M059J (cell line): ENCODE measurements at regions not wholly inside any gene's neighbourhood (a gene's known extent, or its start where the extent isn't known, plus 50 kb on each side); places are given as distances from the start of the nearest gene placed in this dataset.

Experiments used
- DNase-seq: peaks from one replicate; pipeline ENCODE4 v3.0.0-alpha.2; 2012; ENCODE audit warnings: low read depth

GRCh38 chr4:163622379-163623035, 128.0 kb downstream of the TMA16 start:
- no peak for DNase-seq

GRCh38 chr4:163623787-163624186, 129.3 kb downstream of the TMA16 start:
- no peak for DNase-seq

GRCh38 chr4:163624727-163625126, 130.2 kb downstream of the TMA16 start:
- no peak for DNase-seq

GRCh38 chr4:163631288-163631687, 136.8 kb downstream of the TMA16 start:
- DNase-seq, result no peak

GRCh38 chr4:163638909-163639308, 144.4 kb downstream of the TMA16 start:
- no peak for DNase-seq

- no peak for DNase-seq
Observed at GRCh38 chr4:163649557-163650091, 155.1 kb downstream of the TMA16 start.

GRCh38 chr4:163651761-163652160, 157.3 kb downstream of the TMA16 start:
- DNase-seq, result no peak

- no peak for DNase-seq
Observed at GRCh38 chr4:163654621-163655020, 160.1 kb downstream of the TMA16 start.

- no peak for DNase-seq
Observed at GRCh38 chr4:163660636-163661035, 166.1 kb downstream of the TMA16 start.

GRCh38 chr4:163662768-163663167, 168.3 kb downstream of the TMA16 start:
- DNase-seq, result no peak

GRCh38 chr4:163663454-163664225, 169.2 kb downstream of the TMA16 start:
- no peak for DNase-seq

- DNase-seq, result no peak
Observed at GRCh38 chr4:163665101-163665500, 170.6 kb downstream of the TMA16 start.

- no peak for DNase-seq
Observed at GRCh38 chr4:163665521-163666331, 171.2 kb downstream of the TMA16 start.

GRCh38 chr4:163666332-163666873, 171.9 kb downstream of the TMA16 start:
- DNase-seq, result no peak

- DNase-seq, result no peak
Observed at GRCh38 chr4:163672751-163673150, 178.3 kb downstream of the TMA16 start.

GRCh38 chr4:163673848-163674697, 179.6 kb downstream of the TMA16 start:
- no peak for DNase-seq

GRCh38 chr4:163679189-163679588, 184.7 kb downstream of the TMA16 start:
- peak; percentile 51 for DNase-seq

GRCh38 chr4:163680386-163681098, 186.1 kb downstream of the TMA16 start:
- no peak for DNase-seq

- peak; percentile 16 for DNase-seq
Observed at GRCh38 chr4:163681208-163681821, 186.8 kb downstream of the TMA16 start.

- DNase-seq, result no peak
Observed at GRCh38 chr4:163688856-163689255, 194.4 kb downstream of the TMA16 start.
